Neuronal stem cell (in vitro differentiated cells): ENCODE measurements at regions not wholly inside any gene's neighbourhood (a gene's known extent, or its start where the extent isn't known, plus 50 kb on each side); places are given as distances from the start of the nearest gene placed in this dataset.

Experiments used
- DNase-seq: peaks from one replicate; pipeline ENCODE4 v3.0.0-alpha.2; 2013; ENCODE audit warnings: low spot score
- H2AFZ ChIP-seq: one replicate; pipeline ENCODE4 v1.6.1; 2013; ENCODE audit warnings: mild to moderate bottlenecking, low read length, inconsistent platforms
- H2AK5ac ChIP-seq: 2 replicates; pipeline ENCODE4 v1.6.1; 2013; ENCODE audit warnings: low read depth, mild to moderate bottlenecking, inconsistent platforms, low read length, moderate library complexity, mixed read lengths
- H2BK120ac ChIP-seq: 2 replicates; pipeline ENCODE4 v1.6.1; 2013; ENCODE audit warnings: low read depth, mild to moderate bottlenecking, inconsistent platforms, low read length, moderate library complexity, mixed read lengths
- H2BK12ac ChIP-seq: one replicate; pipeline ENCODE4 v1.6.1; 2013; ENCODE audit warnings: low read length, inconsistent platforms
- H2BK15ac ChIP-seq: 2 replicates; pipeline ENCODE4 v1.6.1; 2013; ENCODE audit warnings: mild to moderate bottlenecking, low read length, inconsistent platforms, mixed read lengths
- H2BK5ac ChIP-seq: one replicate; pipeline ENCODE4 v1.6.1; 2013; ENCODE audit warnings: inconsistent platforms, mild to moderate bottlenecking, low read length, moderate library complexity
- H3K14ac ChIP-seq: one replicate; pipeline ENCODE4 v1.6.1; 2013; ENCODE audit warnings: low read length, inconsistent platforms
- H3K18ac ChIP-seq: 2 replicates; pipeline ENCODE4 v1.6.1; 2013; ENCODE audit warnings: low read length, inconsistent platforms
- H3K23ac ChIP-seq: 2 replicates; pipeline ENCODE4 v1.6.1; 2013; ENCODE audit warnings: low read depth, mild to moderate bottlenecking, mixed read lengths, low read length, inconsistent platforms; ENCODE audit not compliant: poor library complexity
- H3K27ac ChIP-seq: replicated peaks from 3 replicates; pipeline ENCODE4 v1.5.1; 2013; ENCODE audit warnings: low read length, inconsistent platforms
- H3K27me3 ChIP-seq, 3 experiments: 2 replicates each; pipeline ENCODE4 v1.6.1; 2013; ENCODE audit warnings: low read length in 3 of 3, mild to moderate bottlenecking in 2 of 3, inconsistent platforms in 1 of 3, low read depth in 1 of 3, mixed read lengths in 1 of 3, moderate library complexity in 1 of 3; ENCODE audit not compliant: control insufficient read depth in 3 of 3, insufficient read depth in 3 of 3
- H3K36me3 ChIP-seq, 2 donors: replicated peaks in 1 of 2; 2 replicates each; pipeline ENCODE4 v1.6.1; 2013; ENCODE audit warnings: low read length in 2 of 2; ENCODE audit not compliant: control insufficient read depth in 2 of 2, insufficient read depth in 2 of 2
- H3K4ac ChIP-seq: 2 replicates; pipeline ENCODE4 v1.6.1; 2013; ENCODE audit warnings: inconsistent platforms, mild to moderate bottlenecking, low read length, moderate library complexity
- H3K4me1 ChIP-seq, 2 donors: 1 replicate in 1 of 2; 2 replicates in 1 of 2; pipeline ENCODE4 v1.6.1; 2013; ENCODE audit warnings: low read length in 2 of 2, low read depth in 1 of 2; ENCODE audit not compliant: control insufficient read depth in 2 of 2, insufficient read depth in 1 of 2
- H3K4me2 ChIP-seq: one replicate; pipeline ENCODE4 v1.6.1; 2013; ENCODE audit warnings: mild to moderate bottlenecking, low read length, inconsistent platforms; ENCODE audit not compliant: insufficient read depth, poor library complexity, severe bottlenecking
- H3K4me3 ChIP-seq, 2 donors: 2 replicates each; pipeline ENCODE4 v1.5.1; 2013; ENCODE audit warnings: low read length in 2 of 2, mild to moderate bottlenecking in 2 of 2, inconsistent platforms in 1 of 2, moderate library complexity in 1 of 2
- H3K79me1 ChIP-seq: one replicate; pipeline ENCODE4 v1.6.1; 2013; ENCODE audit warnings: low read depth, mild to moderate bottlenecking, inconsistent platforms, low read length, moderate library complexity
- H3K9ac ChIP-seq: one replicate; pipeline ENCODE4 v1.6.1; 2013; ENCODE audit warnings: mild to moderate bottlenecking, low read depth, low read length, inconsistent platforms; ENCODE audit not compliant: poor library complexity
- H3K9me3 ChIP-seq, 2 donors: replicated peaks in 1 of 2; 2 replicates each; pipeline versions ENCODE3 to v1.6.1; 2013; ENCODE audit warnings: low read length in 2 of 2, mild to moderate bottlenecking in 2 of 2, inconsistent platforms in 1 of 2, low read depth in 1 of 2, mixed read lengths in 1 of 2, moderate library complexity in 1 of 2; ENCODE audit not compliant: control insufficient read depth in 2 of 2, insufficient read depth in 1 of 2
- H4K8ac ChIP-seq: one replicate; pipeline ENCODE4 v1.6.1; 2013; ENCODE audit warnings: low read depth, mild to moderate bottlenecking, inconsistent platforms, low read length, moderate library complexity
- H4K91ac ChIP-seq: one replicate; pipeline ENCODE4 v1.6.1; 2013; ENCODE audit warnings: low read length, low read depth, mild to moderate bottlenecking, inconsistent platforms; ENCODE audit not compliant: poor library complexity
- WGBS, 2 donors: extraction: QIAGEN DNeasy Blood & Tissue Kit; methylation state at CpG; one replicate each; pipeline ENCODE4 v1.1.7; 2013; ENCODE audit warnings: missing lambda C conversion rate in 2 of 2, mixed read lengths in 1 of 2; ENCODE audit not compliant: insufficient read length in 2 of 2, insufficient replicate concordance in 1 of 2; ENCODE audit errors: extremely low coverage in 2 of 2; 5-methylcytosine and 5-hydroxymethylcytosine counted together

- H4K8ac ChIP-seq = no peak overlapping the region
- H3K18ac ChIP-seq = no peak overlapping the region
- no peak overlapping the region for H3K4me2 ChIP-seq
- no peak overlapping the region for H2BK120ac ChIP-seq
- no peak overlapping the region for H2BK15ac ChIP-seq
- no peak overlapping the region for H4K91ac ChIP-seq
- no CpG with 5 or more reads among the region's 1 CpG for WGBS, 2 donors
- no peaks in the 10 kb centered on the region for H3K4me1 ChIP-seq
- H3K14ac ChIP-seq = no peak overlapping the region
- no peak overlapping the region for H3K23ac ChIP-seq
- H3K9ac ChIP-seq = no peak overlapping the region
- no peaks in the 10 kb centered on the region for H3K9me3 ChIP-seq
- no peak overlapping the region for H3K4ac ChIP-seq
- H3K4me3 ChIP-seq = no peak overlapping the region
- H2BK5ac ChIP-seq = no peak overlapping the region
- H2AFZ ChIP-seq = no peak overlapping the region
- no peaks in the 10 kb centered on the region for H3K36me3 ChIP-seq
- H3K79me1 ChIP-seq = no peaks in the 10 kb centered on the region
- DNase-seq = no peak
- no peak overlapping the region for H3K27ac ChIP-seq
- H3K27me3 ChIP-seq = no peaks in the 10 kb centered on the region
- no peak overlapping the region for H2BK12ac ChIP-seq
- H2AK5ac ChIP-seq = no peak overlapping the region
These were observed 55.1 kb upstream of the LOC128125822 start for GRCh38 chr6:63517221-63517620.

GRCh38 chr6:63521475-63522210, 50.6 kb upstream of the LOC128125822 start:
- DNase-seq = no peak
- Histone ChIP-seq H3K14ac (no peak overlapping the region), H3K9ac (no peak overlapping the region), H2BK120ac (no peak overlapping the region), H4K8ac (no peak overlapping the region), H3K9me3 (no peaks in the 10 kb centered on the region), H3K4me3 (no peak overlapping the region), H3K23ac (no peak overlapping the region), H2AFZ (no peak overlapping the region), H4K91ac (no peak overlapping the region), H2BK5ac (no peak overlapping the region), H2BK12ac (no peak overlapping the region), H3K79me1 (no peaks in the 10 kb centered on the region), H3K27ac (no peak overlapping the region), H3K4ac (no peak overlapping the region), H3K4me1 (no peaks in the 10 kb centered on the region), H3K18ac (no peak overlapping the region), H3K36me3 (no peaks in the 10 kb centered on the region), H2BK15ac (no peak overlapping the region), H3K27me3 (no peaks in the 10 kb centered on the region), H3K4me2 (no peak overlapping the region), H2AK5ac (no peak overlapping the region)
